HuH-7 (cell line): ENCODE measurements at regions not wholly inside any gene's neighbourhood (a gene's known extent, or its start where the extent isn't known, plus 50 kb on each side); places are given as distances from the start of the nearest gene placed in this dataset.
"Not testable (repeated sequence)": the region's sequence is repeated elsewhere in the genome, so short reads cannot be mapped to it uniquely, and the experiment has no call there.

Experiments used
- DNase-seq: peaks from one replicate; pipeline ENCODE4 v3.0.0; 2011; ENCODE audit warnings: low spot score

GRCh38 chr11:39462506-39462905 is 1996.9 kb downstream of the LRRC4C start:
- no peak for DNase-seq

- DNase-seq, result no peak
Measured at GRCh38 chr11:39461066-39461465, 1998.4 kb downstream of the LRRC4C start.

- DNase-seq, result no peak
Measured at GRCh38 chr11:39459606-39460005, 1999.8 kb downstream of the LRRC4C start.

- no peak for DNase-seq
Measured at GRCh38 chr11:39458481-39458880, 2001.0 kb downstream of the LRRC4C start.

- no peak for DNase-seq
Measured at GRCh38 chr11:39443424-39444022, 2015.9 kb downstream of the LRRC4C start.

GRCh38 chr11:39442177-39442576 is 2017.3 kb downstream of the LRRC4C start:
- no peak for DNase-seq

- no peak for DNase-seq
Measured at GRCh38 chr11:39435641-39436040, 2023.8 kb downstream of the LRRC4C start.

GRCh38 chr11:39434466-39434865 is 2025.0 kb downstream of the LRRC4C start:
- DNase-seq, result no peak

GRCh38 chr11:39432929-39433328 is 2026.5 kb downstream of the LRRC4C start:
- no peak for DNase-seq

GRCh38 chr11:39425226-39425625 is 2034.2 kb downstream of the LRRC4C start:
- no peak for DNase-seq

GRCh38 chr11:39412117-39412516 is 2047.3 kb downstream of the LRRC4C start:
- DNase-seq, result no peak

- no peak for DNase-seq
Measured at GRCh38 chr11:39385911-39386310, 2073.5 kb downstream of the LRRC4C start.

- DNase-seq, result peak; percentile 9
Measured at GRCh38 chr11:39374963-39375698, 2084.3 kb downstream of the LRRC4C start.

- no peak for DNase-seq
Measured at GRCh38 chr11:39367534-39367933, 2091.9 kb downstream of the LRRC4C start.

GRCh38 chr11:39365809-39366436 is 2093.5 kb downstream of the LRRC4C start:
- DNase-seq, result no peak

- no peak for DNase-seq
Measured at GRCh38 chr11:39363571-39363970, 2095.9 kb downstream of the LRRC4C start.

- DNase-seq, result no peak
Measured at GRCh38 chr11:39361557-39361956, 2097.9 kb downstream of the LRRC4C start.

- DNase-seq, result no peak
Measured at GRCh38 chr11:39345834-39346442, 2113.5 kb downstream of the LRRC4C start.

- no peak for DNase-seq
Measured at GRCh38 chr11:39341461-39341860, 2118.0 kb downstream of the LRRC4C start.

- DNase-seq, result not testable (repeated sequence)
Measured at GRCh38 chr11:39333006-39333405, 2126.4 kb downstream of the LRRC4C start.

GRCh38 chr11:39327302-39327701 is 2132.2 kb downstream of the LRRC4C start:
- DNase-seq, result no peak

- not testable (repeated sequence) for DNase-seq
Measured at GRCh38 chr11:39311888-39312287, 2147.6 kb downstream of the LRRC4C start.

- DNase-seq, result no peak
Measured at GRCh38 chr11:39304586-39304985, 2154.9 kb downstream of the LRRC4C start.
